GM18951 (cell line): ENCODE measurements at regions not wholly inside any gene's neighbourhood (a gene's known extent, or its start where the extent isn't known, plus 50 kb on each side); places are given as distances from the start of the nearest gene placed in this dataset.

Experiments used
- POLR2A ChIP-seq: IDR thresholded peaks from 4 replicates; pipeline ENCODE4 v1.6.1; 2011; ENCODE audit warnings: mild to moderate bottlenecking; ENCODE audit not compliant: insufficient read length, insufficient read depth; ENCODE audit errors: extremely low read depth
- in situ Hi-C: fragments of 300-500 bp; cut with MboI; formaldehyde crosslinking; loops from one replicate; pipeline ENCODE4 v1.12.0; 2022; ENCODE audit warnings: low sequenced_read_pairs, mixed read lengths, inconsistent platforms; ENCODE audit not compliant: unreplicated experiment

DNA sequence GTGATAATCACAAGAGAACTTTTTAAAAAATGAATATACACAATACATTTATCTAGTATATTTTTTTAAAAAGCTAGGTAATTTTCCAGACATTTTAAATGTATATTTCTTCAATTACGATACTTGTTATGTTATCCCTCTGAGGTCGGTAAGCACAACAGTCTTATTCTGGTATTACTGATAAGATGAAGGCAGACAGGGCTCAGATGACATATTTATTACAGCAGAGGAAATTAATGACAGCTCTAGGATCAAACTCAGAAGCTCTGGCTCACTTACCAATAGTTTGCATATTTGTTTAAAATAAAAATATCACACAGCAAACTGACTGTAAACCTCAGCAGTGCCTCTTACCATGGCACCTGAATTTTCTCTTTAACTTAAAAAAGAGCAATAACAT is 1347.0 kb upstream of the ADGRL2 start:
- in situ Hi-C loops: no loop called here
- no peak for TF ChIP-seq POLR2A

DNA sequence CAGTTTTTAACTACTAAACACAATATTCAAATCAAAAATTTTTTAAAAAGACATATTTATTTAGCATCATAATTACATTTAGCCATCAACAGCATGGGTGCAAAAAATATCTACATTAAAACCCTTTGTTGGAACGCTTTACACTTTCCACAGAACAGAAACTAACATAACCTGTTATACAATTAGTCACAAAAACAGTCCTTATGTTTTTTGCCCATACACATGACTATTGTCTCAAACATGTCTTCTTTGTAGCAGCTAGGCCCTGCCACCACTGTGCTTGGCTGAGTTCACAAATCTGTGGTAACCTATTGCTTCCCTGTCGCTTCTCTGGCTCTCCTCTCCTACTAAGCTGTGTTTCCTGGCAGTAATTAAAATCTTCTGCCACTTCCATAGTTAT is 1350.0 kb upstream of the ADGRL2 start:
- in situ Hi-C loops: no loop called here
- TF ChIP-seq POLR2A: no peak

DNA sequence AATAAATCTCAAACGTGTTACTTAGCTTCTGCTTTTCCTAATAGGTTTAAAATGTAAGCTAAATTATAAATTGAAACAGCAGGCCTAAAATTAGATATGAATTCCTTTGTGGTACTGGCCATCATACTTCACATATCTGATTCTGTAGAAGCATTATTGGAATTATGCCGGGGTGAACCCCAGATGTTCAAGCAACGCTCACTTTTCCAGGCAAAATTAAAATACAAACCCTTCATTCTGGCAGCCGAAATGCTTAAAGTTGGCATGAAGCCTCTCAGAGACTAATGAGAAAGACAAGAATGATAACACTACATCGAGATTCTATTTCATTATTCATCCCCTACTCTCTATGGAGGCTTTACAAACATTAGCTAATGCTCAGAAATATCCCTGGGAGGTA is 1352.7 kb upstream of the ADGRL2 start:
- TF ChIP-seq POLR2A: no peak
- in situ Hi-C loops: no loop called here

DNA sequence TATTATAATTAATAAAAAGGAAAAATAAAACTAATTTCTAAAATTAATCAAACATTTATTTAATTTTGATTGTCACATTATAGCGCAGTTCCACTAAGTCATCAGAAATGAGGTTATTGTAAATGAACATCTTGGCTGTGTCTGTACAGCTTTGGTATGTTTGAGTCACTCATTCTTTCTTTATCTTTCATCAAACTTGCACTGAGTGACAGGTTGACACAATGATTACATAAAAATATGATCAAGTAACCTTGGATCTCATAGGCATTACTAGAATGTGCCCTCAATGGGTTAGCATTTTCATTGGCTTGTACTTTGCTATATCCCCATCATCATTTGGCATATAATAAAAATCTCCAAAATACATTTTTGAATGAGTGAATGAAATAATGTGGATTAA is 1353.2 kb upstream of the ADGRL2 start:
- in situ Hi-C loops: no loop called here

DNA sequence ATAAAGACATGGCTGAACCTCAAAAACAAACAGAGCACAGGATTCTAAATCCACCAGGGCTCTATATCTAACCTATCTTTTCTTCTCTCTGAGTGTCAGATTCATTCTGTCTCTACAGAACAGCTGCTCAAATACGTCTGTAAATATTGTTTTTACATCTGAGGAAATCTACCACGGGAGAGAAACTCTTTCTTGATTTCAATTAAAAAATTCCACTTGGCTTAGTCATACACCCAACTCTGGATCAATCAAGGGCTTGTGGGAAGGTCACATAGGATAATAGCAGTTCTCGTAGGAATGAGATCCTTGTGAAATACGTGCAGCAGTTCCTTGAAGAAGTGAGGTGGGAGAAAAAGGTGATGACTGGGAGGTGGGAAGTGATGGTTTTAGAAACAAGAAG is 1355.7 kb upstream of the ADGRL2 start:
- in situ Hi-C loops: no loop called here
- TF ChIP-seq POLR2A: no peak

More for the DNA sequence above, 1353.2 kb upstream of the ADGRL2 start:
- no peak for TF ChIP-seq POLR2A

DNA sequence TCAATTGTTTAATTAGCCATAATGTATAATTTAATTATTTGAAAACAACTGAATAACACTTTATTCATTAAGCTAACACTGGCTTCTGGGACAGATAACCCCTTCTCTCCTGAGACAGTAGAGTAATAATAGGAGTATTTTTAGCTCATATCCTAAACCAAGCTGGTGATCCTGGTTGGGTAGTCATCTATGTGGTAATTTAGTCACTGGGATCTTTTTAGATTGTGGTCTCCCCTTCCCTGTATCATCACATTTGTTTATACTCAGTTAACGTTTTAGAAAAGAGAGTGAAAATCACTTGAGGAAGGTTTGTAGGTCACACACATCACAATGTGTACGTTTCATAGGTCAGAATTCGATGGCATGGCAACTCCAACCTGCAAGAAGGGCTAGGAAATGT is 1356.6 kb upstream of the ADGRL2 start:
- in situ Hi-C loops: no loop called here
- TF ChIP-seq POLR2A: no peak

DNA sequence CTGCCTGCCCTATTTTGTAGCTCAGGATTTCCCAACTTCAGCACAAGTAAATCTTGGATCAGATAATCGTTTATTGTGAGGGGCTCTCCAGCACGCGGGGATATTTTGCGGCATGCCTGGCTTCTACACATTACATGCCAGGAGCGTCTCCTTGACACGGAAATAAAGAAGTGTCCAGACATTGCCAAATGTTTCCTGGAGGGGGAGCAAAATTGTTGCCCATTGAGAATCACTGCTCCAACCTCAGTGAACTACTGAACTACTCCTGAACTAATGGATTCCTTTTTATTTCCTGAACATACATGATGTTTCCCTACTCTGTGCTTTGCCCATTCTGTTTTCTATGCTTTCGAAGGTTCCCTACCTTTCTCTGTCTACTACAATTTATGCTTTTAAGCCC is 1359.1 kb upstream of the ADGRL2 start:
- no peak for TF ChIP-seq POLR2A
- in situ Hi-C loops: no loop called here

DNA sequence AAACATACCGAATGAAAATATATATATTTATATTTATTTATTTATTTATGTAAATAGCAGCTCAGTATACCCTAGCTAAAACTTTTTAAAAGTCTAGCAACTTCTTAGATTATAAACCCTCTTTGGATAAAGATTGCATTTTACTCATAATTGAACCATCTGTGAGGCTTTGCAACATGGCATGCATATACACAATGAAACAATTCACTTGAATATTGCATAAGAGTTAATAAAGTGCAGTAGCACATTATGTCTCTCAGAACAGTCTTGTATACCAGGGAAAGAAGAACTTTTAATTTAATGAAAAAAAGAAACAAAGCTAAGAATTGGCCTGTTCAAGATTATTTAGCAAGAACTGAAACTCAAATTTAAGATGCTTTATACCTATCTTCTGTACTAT is 1363.9 kb upstream of the ADGRL2 start:
- TF ChIP-seq POLR2A: no peak
- in situ Hi-C loops: no loop called here

DNA sequence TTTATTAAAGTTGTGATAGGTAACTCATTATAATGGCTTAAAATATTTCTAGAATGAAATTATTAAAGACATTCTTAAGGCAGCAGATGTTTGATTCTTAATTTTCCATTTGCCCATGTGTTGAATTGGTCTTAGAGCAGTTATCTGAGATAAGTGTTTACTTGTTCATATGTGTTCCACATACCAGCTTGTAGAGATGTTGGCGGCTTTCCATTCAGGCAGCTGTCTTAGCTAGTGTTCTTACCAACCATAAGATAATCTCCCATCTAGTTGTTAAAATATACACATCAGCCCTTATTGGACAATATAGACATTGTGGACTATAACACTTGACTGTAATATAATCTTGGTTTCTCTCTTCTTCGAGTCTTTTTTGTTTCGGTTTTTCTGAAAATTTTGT is 1372.9 kb upstream of the ADGRL2 start:
- no peak for TF ChIP-seq POLR2A
- in situ Hi-C loops: no loop called here

DNA sequence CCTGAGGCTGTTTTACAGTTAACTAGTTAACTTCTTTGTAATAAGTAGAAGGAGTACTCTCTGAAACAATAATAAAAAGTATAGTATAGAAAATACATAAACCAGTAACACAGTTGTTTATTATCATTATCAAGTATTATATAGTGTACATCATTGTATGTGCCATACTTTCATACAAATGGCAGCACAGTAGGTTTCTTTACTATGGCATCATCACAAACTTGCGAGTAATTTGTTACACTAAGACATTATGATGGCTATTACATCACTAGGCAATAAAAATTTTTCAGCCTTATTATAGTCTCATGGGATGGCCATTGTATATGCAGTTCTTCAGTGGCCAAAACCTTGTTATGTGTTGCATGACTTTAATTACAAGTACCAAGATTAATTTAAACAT is 1376.5 kb upstream of the ADGRL2 start:
- TF ChIP-seq POLR2A: no peak
- in situ Hi-C loops: no loop called here

DNA sequence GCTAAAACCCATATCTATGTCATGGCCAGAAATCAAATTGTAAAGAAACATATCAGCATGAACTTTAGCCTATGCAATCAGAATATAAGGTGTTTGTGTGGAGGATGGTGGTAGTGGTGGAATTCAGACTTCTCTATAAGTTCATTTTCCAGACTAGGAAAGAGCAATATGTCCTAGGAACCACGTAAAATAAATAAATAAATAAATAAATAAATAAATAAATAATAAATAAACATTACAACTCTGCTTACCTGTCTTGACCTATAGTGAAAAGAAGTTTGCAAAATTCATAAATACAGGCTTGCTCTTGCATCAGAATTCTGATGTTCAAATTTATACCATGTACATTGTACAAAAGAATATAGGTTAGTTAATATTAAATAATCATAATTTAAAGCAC is 1382.6 kb upstream of the ADGRL2 start:
- TF ChIP-seq POLR2A: no peak
- in situ Hi-C loops: no loop called here

DNA sequence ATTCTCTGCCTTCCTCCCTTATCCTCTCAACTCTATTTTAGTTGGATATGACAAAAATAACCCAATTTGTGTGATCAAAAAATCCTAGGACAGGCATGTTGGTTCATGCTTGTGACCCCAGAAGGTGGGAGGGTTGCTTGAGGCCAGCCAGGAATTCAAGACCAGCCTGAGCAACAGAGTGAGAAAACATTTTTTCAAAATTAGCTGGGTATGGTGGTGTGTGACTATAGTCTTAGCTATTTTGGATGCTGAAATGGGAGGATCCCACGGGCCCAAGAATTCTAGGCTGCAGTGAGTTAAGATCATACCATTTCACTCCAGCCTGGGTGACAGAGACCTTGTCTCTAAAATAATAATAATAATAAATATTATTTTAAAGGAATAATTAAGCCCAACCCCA is 1383.1 kb upstream of the ADGRL2 start:
- TF ChIP-seq POLR2A: no peak
- in situ Hi-C loops: no loop called here

DNA sequence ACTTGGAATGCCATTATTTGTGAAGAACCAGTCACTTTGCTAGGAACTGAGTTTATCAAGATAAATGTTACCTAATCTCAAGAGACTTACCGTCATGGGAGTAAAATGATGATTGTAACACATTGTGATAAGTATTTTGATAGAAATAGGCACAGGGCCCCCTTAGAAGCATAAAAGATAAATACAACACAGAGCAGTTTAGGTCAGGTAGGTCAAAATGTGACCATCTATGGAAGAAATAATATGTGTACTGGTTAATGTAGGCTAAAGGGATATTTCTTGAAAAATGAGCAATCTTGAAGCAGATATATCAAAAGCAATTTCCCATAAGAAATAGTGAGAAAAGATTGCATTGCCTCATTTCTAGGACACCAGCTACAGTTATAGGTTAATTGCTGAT is 1386.8 kb upstream of the ADGRL2 start:
- TF ChIP-seq POLR2A: no peak
- in situ Hi-C loops: no loop called here

DNA sequence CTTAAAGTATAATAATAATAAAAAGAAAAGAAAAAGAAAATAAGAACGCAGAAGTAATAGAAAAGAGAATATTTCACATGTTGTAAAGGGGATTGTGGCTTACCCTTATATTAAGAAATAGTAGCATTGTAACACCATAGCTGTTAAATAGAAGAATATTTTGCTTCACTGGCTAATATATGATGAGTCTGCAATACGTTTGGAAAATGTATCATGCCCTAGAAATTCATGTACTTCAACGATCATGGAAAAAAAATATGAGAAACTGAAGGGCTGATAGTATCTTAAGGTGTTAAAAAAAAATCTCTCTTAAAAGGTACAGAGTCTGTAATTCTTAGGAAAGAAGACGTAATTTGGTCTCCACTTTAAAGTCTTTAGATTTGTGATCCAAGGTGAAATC is 1390.5 kb upstream of the ADGRL2 start:
- in situ Hi-C loops: no loop called here
- no peak for TF ChIP-seq POLR2A

DNA sequence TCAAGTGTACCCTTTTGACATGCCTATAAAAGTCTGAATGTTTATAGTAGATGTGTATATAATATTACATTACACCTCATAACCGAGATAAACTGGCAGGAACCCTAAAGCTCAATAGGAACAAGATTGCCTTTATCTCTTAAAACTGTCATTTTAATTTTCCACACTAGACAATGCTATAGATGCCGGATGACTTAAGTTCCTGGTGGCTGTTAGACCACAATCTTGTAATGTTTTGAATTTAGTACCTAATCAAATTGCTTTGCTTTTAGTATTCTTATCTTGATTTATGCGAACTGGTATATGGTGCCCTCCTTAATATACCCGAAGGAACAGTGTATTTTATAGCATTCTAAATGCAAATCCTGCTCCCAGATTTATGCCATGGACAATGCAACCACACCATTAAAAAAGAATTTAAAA is 1397.0 kb upstream of the ADGRL4 start:
- no peak for TF ChIP-seq POLR2A
- in situ Hi-C loops: no loop called here
